HG02943 (cell line): ENCODE measurements at regions not wholly inside any gene's neighbourhood (a gene's known extent, or its start where the extent isn't known, plus 50 kb on each side); places are given as distances from the start of the nearest gene placed in this dataset.

Source experiments
- ATAC-seq: cut with Tn5 transposase; IDR thresholded peaks from one replicate; pipeline ENCODE4 v1.9.1; 2021; ENCODE audit warnings: mild to moderate bottlenecking, low read depth, moderate library complexity; ENCODE audit not compliant: unreplicated experiment

DNA sequence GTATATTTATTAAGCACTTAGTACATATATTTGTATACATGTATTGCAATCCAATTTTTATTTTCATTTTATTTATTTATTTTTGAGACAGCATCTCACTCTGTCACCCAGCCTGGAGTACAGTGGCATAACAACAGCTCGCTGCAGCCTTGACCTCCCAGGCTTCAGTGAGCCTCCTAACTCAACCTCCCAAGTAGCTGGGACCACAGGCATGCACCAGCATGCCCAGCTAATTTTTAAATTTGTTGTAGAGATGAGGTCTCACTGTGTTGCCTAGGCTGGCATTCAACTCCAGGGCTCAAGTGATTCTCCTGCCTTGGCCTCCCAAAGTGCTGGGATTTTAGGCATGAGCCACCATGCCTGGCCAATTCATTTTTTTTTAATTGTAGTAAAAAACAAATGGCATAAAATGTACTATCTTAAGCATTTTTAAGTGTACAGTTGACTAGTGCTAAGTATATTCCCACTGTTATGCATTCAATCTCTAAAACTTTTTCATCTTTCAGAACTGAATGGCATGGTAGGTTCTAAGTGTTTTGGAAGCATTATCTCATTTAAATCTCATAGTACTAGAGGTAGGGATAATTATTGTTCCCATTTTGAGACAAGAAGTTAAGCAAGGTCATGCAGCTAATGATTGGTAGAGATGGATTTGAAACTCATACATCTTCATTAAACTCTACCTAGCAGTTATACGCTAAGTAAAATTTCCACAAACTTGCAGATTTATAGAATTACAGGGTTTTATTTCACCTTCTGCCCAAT, 264.0 kb upstream of the NFE2L3 start:
- no peak for ATAC-seq

DNA sequence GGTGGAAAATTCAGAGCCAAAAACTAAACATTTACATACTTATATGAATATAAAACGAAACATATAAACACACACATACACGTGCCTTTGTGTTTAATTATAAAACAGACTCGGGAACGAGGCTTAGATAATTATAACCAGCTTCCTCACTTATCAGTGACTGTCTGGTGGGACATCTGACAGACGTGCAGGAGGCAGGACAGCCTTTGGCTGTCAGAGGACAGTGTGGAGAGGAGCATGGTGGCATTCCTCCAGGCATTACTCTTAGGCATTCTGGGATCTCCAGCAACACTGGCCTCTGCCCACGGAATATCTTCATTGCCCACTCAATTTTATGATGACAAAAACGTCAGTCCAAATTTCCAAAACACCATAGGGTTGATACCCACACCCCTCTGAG, 262.2 kb upstream of the NFE2L3 start:
- ATAC-seq = no peak

GRCh38 chr7:25891591-25891990, 260.4 kb upstream of the NFE2L3 start:
- no peak for ATAC-seq

DNA sequence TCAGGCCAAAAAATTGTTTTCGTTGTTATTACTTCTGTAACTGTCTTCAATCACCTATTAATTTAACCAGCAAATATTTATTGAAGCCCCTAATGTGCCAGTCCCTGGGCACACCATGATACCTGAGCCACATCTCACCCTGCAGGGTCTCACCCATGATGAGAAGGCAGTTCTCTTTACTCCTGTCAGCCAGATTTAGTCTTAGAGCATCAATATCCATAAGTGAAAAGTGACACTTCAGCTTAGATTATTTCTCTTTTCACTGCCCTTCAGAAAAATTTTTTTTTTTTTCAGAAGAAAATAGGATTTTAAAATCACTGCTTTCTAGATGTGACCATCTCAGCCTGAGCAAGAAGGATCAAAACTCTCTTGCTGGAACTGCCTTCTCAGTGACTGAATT, 258.6 kb upstream of the NFE2L3 start:
- ATAC-seq = no peak

DNA sequence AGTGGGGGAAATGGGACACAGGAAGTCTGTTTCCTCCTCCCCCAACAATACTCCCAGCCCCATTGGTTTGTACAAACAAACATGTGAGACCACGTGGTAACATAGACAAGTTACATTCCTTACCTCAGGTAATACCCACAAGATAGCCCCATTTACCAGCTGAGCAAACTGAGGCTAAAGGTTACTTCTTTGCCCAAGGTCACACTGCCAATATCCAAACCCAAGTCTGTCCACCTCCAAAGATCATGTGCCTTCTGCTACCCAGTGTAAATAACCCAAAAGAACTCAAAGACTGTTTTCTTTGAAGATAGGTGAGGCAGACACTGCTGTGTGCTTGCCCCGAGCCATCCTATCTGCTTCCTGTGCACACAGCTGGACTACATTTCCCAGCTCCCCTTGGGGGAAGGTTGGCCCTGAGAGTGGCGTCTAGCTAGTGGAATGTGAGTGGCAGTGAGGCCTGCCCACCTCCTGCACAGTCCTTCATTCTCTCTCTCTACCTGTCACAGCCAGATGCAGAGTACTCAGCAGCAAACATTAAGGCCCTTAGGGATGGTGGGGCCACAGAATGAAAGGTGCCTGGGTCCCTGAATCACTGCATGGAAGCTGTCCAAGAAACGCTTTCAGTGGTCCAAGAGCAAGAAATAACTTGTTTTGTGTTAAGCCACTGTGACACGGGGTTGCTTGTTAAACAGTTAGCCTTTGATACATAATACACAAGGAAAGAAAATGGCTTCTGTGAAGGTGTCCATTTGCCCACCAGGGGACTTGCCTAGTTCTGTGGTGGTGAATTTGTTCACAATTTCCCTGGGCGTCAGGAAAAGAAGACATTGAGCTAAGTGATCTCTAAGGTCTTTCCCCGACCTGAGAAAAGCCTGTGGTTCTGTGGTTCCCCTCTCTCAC, 257.7 kb upstream of the NFE2L3 start:
- ATAC-seq = peak; percentile 74

DNA sequence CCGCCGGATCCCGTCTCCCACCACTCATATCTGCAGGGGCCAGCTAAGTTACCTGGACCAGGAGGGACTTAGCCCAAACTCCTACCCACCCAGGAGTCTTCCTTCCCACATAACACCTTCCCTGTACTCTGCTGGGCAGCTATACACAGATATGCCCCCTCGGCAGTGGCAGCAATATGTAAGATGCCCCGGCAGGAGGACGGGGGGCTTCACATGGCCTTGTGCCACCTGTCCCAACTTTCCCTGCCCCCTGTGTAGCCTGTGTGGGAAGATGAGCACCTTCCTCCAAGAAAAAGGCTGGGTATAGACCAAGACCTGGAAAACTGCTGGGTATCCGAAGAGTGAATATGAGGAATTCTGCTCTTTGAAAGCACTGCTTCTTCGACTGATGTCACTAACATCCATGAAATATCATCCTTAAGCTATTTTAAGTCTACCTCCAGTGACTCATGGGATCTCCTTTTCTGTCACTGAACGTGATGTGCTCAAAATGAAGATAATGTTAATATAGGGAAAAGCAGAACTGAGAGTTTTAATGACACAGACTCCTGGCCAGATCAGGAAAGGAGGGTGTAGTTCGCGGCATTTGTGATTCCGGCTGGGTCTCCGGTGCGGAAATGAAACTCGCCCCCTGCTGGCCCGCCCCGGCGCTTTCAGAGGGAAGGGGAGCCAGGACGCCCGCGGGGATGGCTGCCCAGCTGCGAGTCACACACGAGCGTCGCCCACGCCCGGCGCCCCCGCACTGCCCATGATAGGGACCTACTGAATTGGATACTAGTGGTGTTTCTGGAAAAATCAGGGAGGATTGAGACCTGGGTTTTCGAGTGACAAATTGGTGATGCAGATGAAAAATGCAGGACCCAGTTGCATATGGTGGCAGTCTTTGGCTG, 256.9 kb upstream of the NFE2L3 start:
- peak; percentile 51 for ATAC-seq

DNA sequence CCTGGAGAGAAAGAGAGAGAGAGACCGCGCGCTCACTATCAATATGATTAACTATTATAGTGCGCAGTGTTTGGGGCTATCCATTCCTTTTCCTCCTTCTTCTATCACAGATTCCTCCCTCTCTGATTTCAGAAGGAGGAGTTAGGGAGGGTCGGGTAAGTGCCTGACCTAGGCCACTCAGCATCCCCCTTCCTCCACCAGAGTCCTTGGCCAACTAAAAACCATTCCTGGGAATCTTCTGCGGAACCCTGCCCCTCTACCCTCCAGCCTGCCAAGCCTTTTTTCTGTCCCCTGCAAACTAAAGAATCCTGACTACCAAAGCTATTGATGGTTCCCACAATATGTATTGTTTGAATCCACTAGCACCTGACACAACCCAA, 256.2 kb upstream of the NFE2L3 start:
- ATAC-seq = no peak

GRCh38 chr7:25897261-25897782, 254.7 kb upstream of the NFE2L3 start:
- ATAC-seq = no peak

DNA sequence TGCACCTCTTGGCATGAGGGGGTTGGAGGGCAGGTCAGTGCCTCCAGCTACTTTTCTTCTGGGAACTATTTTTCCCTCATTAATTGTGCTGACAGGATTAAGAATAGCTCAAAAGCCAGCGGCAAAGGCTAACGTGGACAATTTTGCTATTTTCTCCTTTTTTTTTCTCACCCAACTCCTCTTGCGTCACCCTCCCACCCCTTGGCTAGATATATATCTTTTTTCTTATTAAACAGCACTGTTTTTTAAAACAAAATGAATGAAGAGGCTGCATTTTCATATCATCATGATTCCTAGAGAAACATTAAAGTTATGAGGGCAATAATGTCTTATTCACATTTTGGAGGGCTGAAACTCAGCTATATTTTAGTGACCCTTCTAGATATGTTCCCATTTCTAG, 251.8 kb upstream of the NFE2L3 start:
- no peak for ATAC-seq

DNA sequence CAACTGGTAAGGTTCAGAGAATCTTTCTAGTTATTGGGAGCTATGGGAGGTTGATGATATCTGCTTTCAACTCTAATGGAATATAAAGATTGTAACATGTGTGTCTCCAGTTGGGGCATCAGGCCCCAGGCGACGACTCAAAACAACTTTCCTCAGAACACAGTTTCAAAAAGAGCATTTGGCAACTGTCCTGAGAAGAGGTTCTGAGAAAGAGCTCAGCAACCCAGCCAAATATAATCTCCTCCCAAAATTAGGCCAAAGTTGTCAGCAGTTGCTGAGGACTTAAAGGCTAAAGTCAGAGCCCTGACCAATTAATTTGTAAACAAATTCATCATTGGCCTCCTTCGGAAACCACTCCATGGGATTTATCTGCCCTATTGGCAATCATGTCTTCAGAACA, 251.1 kb upstream of the NFE2L3 start:
- no peak for ATAC-seq

DNA sequence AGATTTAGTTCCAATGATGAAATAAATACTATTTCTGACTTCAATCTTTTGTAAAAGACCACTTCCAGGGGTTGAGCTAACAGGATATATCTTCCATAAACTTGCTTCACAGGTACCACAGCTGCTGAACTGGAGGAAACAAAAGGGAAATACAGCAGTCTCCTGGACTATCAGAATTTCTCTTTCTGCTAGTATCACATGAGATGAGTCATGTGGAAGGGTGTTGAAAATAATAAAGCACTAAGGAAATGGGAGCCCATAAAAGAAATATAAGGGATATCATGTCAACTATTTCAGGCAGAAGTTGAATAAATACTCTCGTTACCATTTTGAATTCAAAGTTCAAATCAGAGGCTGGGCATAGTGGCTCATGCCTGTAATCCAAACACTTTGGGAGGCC, 250.3 kb upstream of the NFE2L3 start:
- no peak for ATAC-seq

- ATAC-seq = no peak
Measured at GRCh38 chr7:25906003-25906402, 246.0 kb upstream of the NFE2L3 start.

DNA sequence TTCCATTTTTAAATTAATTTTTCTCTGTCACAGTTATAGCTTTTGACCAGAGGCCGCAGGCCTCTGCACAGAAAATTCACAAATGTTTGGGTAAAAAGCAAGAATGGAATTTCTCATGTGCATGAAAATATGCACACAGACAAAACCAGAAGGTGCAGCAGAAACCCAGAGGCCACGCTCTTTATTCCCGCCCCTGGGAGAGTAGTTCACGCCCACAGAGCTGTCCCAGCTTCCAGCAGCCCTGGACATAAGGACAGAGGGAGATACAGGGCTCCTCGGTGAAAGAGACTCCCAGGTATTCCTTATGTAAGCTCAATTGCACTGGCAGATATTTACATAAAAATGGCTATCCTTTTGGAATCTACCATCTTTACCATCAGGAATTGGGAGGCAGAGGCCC, 245.2 kb upstream of the NFE2L3 start:
- ATAC-seq = no peak

DNA sequence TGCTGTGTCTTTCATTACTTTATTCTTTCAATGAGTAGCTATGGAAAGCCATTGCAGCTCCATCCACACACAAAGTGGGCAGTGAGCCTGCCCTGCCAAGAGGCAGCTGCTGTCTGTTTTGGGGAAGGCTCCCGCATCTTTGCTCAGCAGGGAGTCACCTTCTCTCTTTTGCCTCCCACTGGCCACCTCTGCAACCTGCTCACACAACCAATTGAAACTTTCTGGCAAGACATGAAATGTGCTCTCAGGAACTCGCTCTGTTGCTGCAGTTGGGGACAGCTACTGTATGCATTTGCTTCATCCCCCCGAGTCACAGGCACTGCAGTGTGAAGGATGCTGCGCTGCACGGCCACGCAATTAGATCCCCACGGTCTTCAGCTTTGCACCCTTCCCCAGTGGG, 244.8 kb upstream of the NFE2L3 start:
- no peak for ATAC-seq

- no peak for ATAC-seq
Measured at GRCh38 chr7:25907731-25908130, 244.3 kb upstream of the NFE2L3 start.

DNA sequence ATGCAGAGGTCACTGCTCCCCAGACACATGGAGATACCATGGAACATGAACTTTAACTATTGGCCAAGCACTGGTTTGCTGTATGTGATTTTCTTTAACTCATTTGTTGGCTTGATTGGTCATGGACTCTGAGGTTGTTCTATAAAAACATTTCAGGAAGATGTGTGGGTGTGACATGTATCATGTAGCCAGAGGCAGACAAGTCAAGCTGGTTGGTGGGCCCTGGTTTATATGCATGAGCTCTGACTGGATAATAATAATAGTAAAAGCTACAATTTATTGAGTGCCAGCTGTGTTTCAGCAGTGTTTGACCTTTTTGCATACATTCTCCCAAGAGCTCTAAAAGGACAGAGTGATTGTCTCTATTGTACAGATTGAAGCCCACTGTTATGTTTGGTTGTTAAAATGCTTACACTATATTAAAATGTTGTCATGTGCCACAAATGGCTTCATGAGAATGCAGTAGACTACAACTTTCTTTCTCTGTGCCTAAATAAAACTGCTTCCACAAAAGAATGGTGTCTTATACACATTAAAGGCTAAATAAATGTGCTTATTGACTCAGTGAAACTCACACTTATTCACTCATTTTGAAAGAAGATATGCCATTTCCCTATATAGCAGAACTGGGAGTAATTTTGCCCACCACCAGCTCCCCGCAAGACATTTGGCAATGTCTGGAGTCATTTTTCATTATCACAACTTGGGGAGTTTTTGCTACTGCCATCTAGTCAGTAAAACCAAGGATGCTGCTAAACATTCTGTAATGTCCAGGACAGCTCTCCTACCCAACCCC, 243.6 kb upstream of the NFE2L3 start:
- no peak for ATAC-seq

GRCh38 chr7:25911738-25912607, 240.0 kb upstream of the NFE2L3 start:
- ATAC-seq = no peak

- no peak for ATAC-seq
Measured at GRCh38 chr7:25913598-25914224, 238.3 kb upstream of the NFE2L3 start.
